Mesendoderm (in vitro differentiated cells): ENCODE measurements at regions not wholly inside any gene's neighbourhood (a gene's known extent, or its start where the extent isn't known, plus 50 kb on each side); places are given as distances from the start of the nearest gene placed in this dataset.

Source experiments
- DNase-seq: peaks from one replicate; pipeline ENCODE4 v3.0.0; 2013
- H2AK5ac ChIP-seq: 2 replicates; pipeline ENCODE4 v1.6.1; 2013; ENCODE audit warnings: low read length, inconsistent platforms
- H2BK120ac ChIP-seq: 2 replicates; pipeline ENCODE4 v1.6.1; 2013; ENCODE audit warnings: low read depth, mild to moderate bottlenecking, low read length, moderate library complexity, mixed read lengths
- H2BK15ac ChIP-seq: replicated peaks from 2 replicates; pipeline ENCODE4 v1.6.1; 2013; ENCODE audit warnings: low read depth, mild to moderate bottlenecking, moderate library complexity
- H2BK5ac ChIP-seq: 2 replicates; pipeline ENCODE4 v1.6.1; 2013; ENCODE audit warnings: low read length, inconsistent platforms
- H3K18ac ChIP-seq: 2 replicates; pipeline ENCODE4 v1.6.1; 2013; ENCODE audit warnings: mild to moderate bottlenecking, low read length, mixed read lengths
- H3K23ac ChIP-seq: one replicate; pipeline ENCODE4 v1.6.1; 2013; ENCODE audit warnings: low read length
- H3K27ac ChIP-seq: 2 replicates; pipeline ENCODE4 v1.5.1; 2013; ENCODE audit warnings: low read depth, mild to moderate bottlenecking, inconsistent platforms, low read length, moderate library complexity
- H3K27me3 ChIP-seq: 2 replicates; pipeline ENCODE4 v1.6.1; 2013; ENCODE audit warnings: low read length, control low read depth, mild to moderate bottlenecking, inconsistent platforms; ENCODE audit not compliant: insufficient read depth, poor library complexity
- H3K36me3 ChIP-seq: 2 replicates; pipeline ENCODE4 v1.6.1; 2013; ENCODE audit warnings: low read length, inconsistent platforms; ENCODE audit not compliant: control insufficient read depth, insufficient read depth
- H3K4ac ChIP-seq: one replicate; pipeline ENCODE4 v1.6.1; 2013; ENCODE audit warnings: low read depth, mild to moderate bottlenecking, low read length, moderate library complexity
- H3K4me1 ChIP-seq: 2 replicates; pipeline ENCODE4 v1.6.1; 2013; ENCODE audit warnings: low read depth, low read length, inconsistent platforms; ENCODE audit not compliant: control insufficient read depth
- H3K4me2 ChIP-seq: 2 replicates; pipeline ENCODE4 v1.6.1; 2013; ENCODE audit warnings: low read length
- H3K4me3 ChIP-seq: 2 replicates; pipeline ENCODE4 v1.5.1; 2013; ENCODE audit warnings: mild to moderate bottlenecking, low read length
- H3K56ac ChIP-seq: one replicate; pipeline ENCODE4 v1.6.1; 2013; ENCODE audit warnings: low read length
- H3K79me1 ChIP-seq: 2 replicates; pipeline ENCODE4 v1.6.1; 2013; ENCODE audit warnings: low read length, inconsistent platforms
- H3K79me2 ChIP-seq: 2 replicates; pipeline ENCODE4 v1.6.1; 2013; ENCODE audit warnings: mild to moderate bottlenecking, low read length; ENCODE audit not compliant: control insufficient read depth, insufficient read depth
- H3K9ac ChIP-seq: 2 replicates; pipeline ENCODE4 v1.6.1; 2013; ENCODE audit warnings: low read length, inconsistent platforms
- H4K5ac ChIP-seq: one replicate; pipeline ENCODE4 v1.6.1; 2013; ENCODE audit warnings: low read length
- H4K8ac ChIP-seq: one replicate; pipeline ENCODE4 v1.6.1; 2013; ENCODE audit warnings: low read depth, mild to moderate bottlenecking, control low read depth, low read length, moderate library complexity
- whole genome bisulfite sequencing: extraction: QIAGEN DNeasy Blood & Tissue Kit; methylation state at CpG from one replicate; pipeline ENCODE4 v1.1.7; 2013; ENCODE audit warnings: low lambda C conversion rate, missing lambda C conversion rate; ENCODE audit not compliant: insufficient coverage; ENCODE audit errors: extremely low coverage; 5-methylcytosine and 5-hydroxymethylcytosine counted together

DNA sequence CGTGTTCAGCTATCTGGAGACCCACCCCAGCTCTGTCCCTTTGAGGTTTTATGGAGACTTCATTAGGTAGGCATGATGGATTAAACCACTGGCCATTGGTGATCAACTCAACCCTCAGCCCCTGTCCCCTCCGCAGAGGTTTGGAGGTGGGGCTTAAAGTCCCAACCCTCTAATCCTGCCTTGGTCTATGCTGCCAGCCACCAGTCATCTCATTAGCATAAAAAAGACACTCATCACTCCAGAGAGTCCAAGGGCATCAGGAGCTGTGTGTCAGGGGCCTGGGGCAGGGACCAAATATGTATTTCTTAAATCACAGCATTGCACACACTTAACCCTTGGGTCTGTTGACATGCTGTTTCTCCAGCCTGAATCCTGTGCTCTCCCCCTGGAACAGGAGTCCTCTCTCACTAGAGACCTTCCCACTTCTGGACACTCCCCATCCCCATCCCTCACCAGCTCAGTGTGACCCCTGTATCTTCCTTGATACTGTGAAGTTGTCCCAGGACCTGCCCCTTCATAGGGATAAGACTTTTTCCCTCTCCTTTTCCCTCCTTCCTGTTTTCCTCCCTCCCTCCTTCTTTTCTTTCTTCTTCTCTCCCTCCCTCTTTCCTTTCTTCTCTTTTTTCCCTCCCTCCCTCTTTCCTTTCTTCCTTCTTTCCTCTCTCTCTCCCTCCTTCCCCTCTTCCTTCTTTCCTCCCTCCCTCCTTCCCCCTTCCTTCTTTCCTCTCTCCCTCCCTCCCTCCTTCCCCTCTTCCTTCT is 54.7 kb upstream of the CLMN start:
- WGBS, result no CpG with 5 or more reads among the region's 2 CpGs
- H3K4me2 ChIP-seq, result no peak overlapping the region
- H3K4me3 ChIP-seq, result no peak overlapping the region
- H3K23ac ChIP-seq, result no peak overlapping the region
- no peaks in the 10 kb centered on the region for H3K36me3 ChIP-seq
- H2BK5ac ChIP-seq, result no peak overlapping the region
- H3K9ac ChIP-seq, result no peak overlapping the region
- no peak overlapping the region for H4K5ac ChIP-seq
- no peaks in the 10 kb centered on the region for H3K4me1 ChIP-seq
- H3K27ac ChIP-seq, result no peak overlapping the region
- no peak overlapping the region for H2BK120ac ChIP-seq
- H3K27me3 ChIP-seq, result no peaks in the 10 kb centered on the region
- H3K56ac ChIP-seq, result no peak overlapping the region
- H2AK5ac ChIP-seq, result no peak overlapping the region
- DNase-seq, result no peak
- no peak overlapping the region for H2BK15ac ChIP-seq
- H3K79me1 ChIP-seq, result no peaks in the 10 kb centered on the region
- no peak overlapping the region for H3K18ac ChIP-seq
- no peak overlapping the region for H3K4ac ChIP-seq
- H4K8ac ChIP-seq, result no peak overlapping the region
- H3K79me2 ChIP-seq, result no peaks in the 10 kb centered on the region

DNA sequence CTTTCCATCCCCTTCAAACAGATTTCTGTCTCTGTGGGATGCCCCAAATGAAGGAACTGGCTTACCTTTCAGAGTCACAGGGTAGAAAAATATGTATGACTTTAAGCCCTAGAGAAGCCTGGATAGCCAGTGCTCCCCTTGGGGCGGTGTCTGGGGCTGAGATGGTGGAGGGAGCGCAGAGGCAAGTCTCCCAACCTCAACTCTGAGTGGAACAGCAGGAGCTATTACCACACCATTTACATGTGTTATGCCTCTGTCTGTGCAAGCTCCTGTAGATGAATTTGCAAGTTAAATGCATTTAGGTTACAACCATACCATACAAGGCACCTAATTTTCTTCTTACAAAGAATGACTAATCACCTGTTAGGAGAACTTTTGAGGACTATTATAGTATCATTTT is 50.4 kb upstream of the CLMN start:
- no peak overlapping the region for H3K4ac ChIP-seq
- H3K56ac ChIP-seq, result no peak overlapping the region
- no peaks in the 10 kb centered on the region for H3K27me3 ChIP-seq
- no peak overlapping the region for H3K18ac ChIP-seq
- no peak overlapping the region for H2BK5ac ChIP-seq
- DNase-seq, result peak; percentile 25
- H3K4me1 ChIP-seq, result no peaks in the 10 kb centered on the region
- no peak overlapping the region for H3K4me3 ChIP-seq
- no peak overlapping the region for H3K4me2 ChIP-seq
- no peak overlapping the region for H4K5ac ChIP-seq
- no peak overlapping the region for H2BK120ac ChIP-seq
- no peak overlapping the region for H4K8ac ChIP-seq
- H2AK5ac ChIP-seq, result no peak overlapping the region
- no CpG with 5 or more reads among the region's 2 CpGs for WGBS
- H3K27ac ChIP-seq, result no peak overlapping the region
- no peaks in the 10 kb centered on the region for H3K79me2 ChIP-seq
- H3K9ac ChIP-seq, result no peak overlapping the region
- no peak overlapping the region for H2BK15ac ChIP-seq
- no peaks in the 10 kb centered on the region for H3K79me1 ChIP-seq
- no peaks in the 10 kb centered on the region for H3K36me3 ChIP-seq
- no peak overlapping the region for H3K23ac ChIP-seq
